Right lobe of liver (tissue), 4 donors: ENCODE measurements at regions not wholly inside any gene's neighbourhood (a gene's known extent, or its start where the extent isn't known, plus 50 kb on each side); places are given as distances from the start of the nearest gene placed in this dataset.

Experiments
- CTCF ChIP-seq, 4 donors: fragments of 200-600 bp in 3 of 4; fragments of 450-650 bp in 1 of 4; IDR thresholded peaks; one replicate each; pipeline versions ENCODE4 v1.5.1 to v1.8.0; 2016 to 2022; ENCODE audit warnings: antibody characterized with exemption in 4 of 4, mild to moderate bottlenecking in 2 of 4
- POLR2A ChIP-seq: fragments of 450-650 bp; IDR thresholded peaks from one replicate; pipeline ENCODE4 v1.6.1; 2017; ENCODE audit warnings: antibody characterized with exemption, mild to moderate bottlenecking
- donor health status: DM: no; HTN: no; CAD: no.
- donor health status: DM: no; HTN: no; CAD: no.
- donor health status: DM: no; HTN: yes; CAD: no.

GRCh38 chr3:137294839-137295238 lies 337.1 kb downstream of the IL20RB start:
- TF ChIP-seq CTCF (IDR thresholded peaks at IDR 0.05) = no peak
- TF ChIP-seq POLR2A = no peak
